ENCODE measurements at regions not wholly inside any gene's neighbourhood (a gene's known extent, or its start where the extent isn't known, plus 50 kb on each side); places are given as distances from the start of the nearest gene placed in this dataset.

GRCh38 chr22:49575703-49576081 lies 252.0 kb downstream of the BRD1 start:
- no peak for TF ChIP-seq CTCF (conservative IDR thresholded peaks at IDR 0.05; ENCODE audit: low read length)
- no peak for TF ChIP-seq EZH2phosphoT487 (IDR thresholded peaks at IDR 0.05; ENCODE audit: borderline replicate concordance)
